ENCODE measurements at regions not wholly inside any gene's neighbourhood (a gene's known extent, or its start where the extent isn't known, plus 50 kb on each side); places are given as distances from the start of the nearest gene placed in this dataset.

- no peak for DNase-seq
- no peak for TF ChIP-seq CTCF (IDR thresholded peaks at IDR 0.05; ENCODE audit: partially characterized antibody, unreplicated experiment)
- peaks cover 2% of the 10 kb centered on the region for H3K9me3 Mint-ChIP-seq (ENCODE audit: unreplicated experiment)
These were observed 741.6 kb upstream of the CBLB start for GRCh38 chr3:106610362-106610959.

DNA sequence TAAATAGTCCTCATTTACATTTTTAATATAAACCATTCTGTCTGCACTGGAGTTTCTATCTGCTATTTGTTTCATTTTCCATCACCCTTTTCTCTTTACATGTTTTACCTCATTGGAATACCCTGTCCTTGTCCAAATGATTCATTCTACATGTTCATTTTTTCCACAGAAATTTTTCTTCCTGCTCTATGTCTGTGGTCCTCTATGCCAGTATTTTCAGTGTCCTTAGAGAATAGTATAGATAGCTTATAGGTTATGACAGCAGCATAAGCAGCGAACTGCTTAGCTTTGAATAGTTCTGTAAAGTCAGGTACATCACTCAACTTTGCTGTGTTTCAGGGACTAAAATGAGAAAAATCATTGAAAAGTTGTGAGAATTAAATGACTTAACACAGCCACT is 742.3 kb upstream of the CBLB start:
- Mint-ChIP-seq H3K4me1 (ENCODE audit: low read depth, unreplicated experiment) (peaks cover 13% of the 10 kb centered on the region), H3K36me3 (ENCODE audit: unreplicated experiment) (no peaks in the 10 kb centered on the region), H3K9me3 (ENCODE audit: unreplicated experiment) (no peaks in the 10 kb centered on the region), H3K4me3 (ENCODE audit: unreplicated experiment) (no peak overlapping the region), H3K27me3 (ENCODE audit: unreplicated experiment) (no peaks in the 10 kb centered on the region), H3K27ac (ENCODE audit: unreplicated experiment) (no peak overlapping the region)
- TF ChIP-seq CTCF (IDR thresholded peaks at IDR 0.05; ENCODE audit: partially characterized antibody, unreplicated experiment), result no peak
- no peak for DNase-seq

More at GRCh38 chr3:106610362-106610959, 741.6 kb upstream of the CBLB start:
- peaks cover 13% of the 10 kb centered on the region for H3K4me1 Mint-ChIP-seq (ENCODE audit: low read depth, unreplicated experiment)
- H3K4me3 Mint-ChIP-seq (ENCODE audit: unreplicated experiment), result no peak overlapping the region
- H3K27me3 Mint-ChIP-seq (ENCODE audit: unreplicated experiment), result no peaks in the 10 kb centered on the region
- H3K36me3 Mint-ChIP-seq (ENCODE audit: unreplicated experiment), result peaks cover 4% of the 10 kb centered on the region
- H3K27ac Mint-ChIP-seq (ENCODE audit: unreplicated experiment), result peak overlapping the region; percentile 10

DNA sequence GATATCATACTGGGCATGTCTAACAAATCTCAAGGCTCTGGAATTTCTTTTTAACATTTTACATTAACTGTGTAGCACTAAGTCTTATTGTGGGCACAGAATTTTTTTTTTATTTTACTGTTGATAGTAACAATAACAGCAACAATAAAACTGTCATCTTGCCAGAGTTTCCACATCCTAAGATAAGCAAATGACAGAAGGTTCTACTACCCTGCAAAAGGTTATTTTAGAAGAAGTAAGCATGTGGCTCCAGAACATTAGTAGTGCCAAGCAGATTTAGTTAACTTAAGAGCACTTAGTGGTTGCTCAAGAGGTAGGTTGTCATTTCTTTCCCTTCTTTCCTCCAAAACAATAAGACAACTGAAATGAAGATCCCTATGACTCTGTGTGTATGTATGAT is 743.0 kb upstream of the CBLB start:
- Mint-ChIP-seq H3K4me1 (ENCODE audit: low read depth, unreplicated experiment) (peaks cover 13% of the 10 kb centered on the region), H3K9me3 (ENCODE audit: unreplicated experiment) (no peaks in the 10 kb centered on the region), H3K27ac (ENCODE audit: unreplicated experiment) (no peak overlapping the region), H3K4me3 (ENCODE audit: unreplicated experiment) (no peak overlapping the region), H3K36me3 (ENCODE audit: unreplicated experiment) (no peaks in the 10 kb centered on the region), H3K27me3 (ENCODE audit: unreplicated experiment) (no peaks in the 10 kb centered on the region)
- no peak for TF ChIP-seq CTCF (IDR thresholded peaks at IDR 0.05; ENCODE audit: partially characterized antibody, unreplicated experiment)
- no peak for DNase-seq

DNA sequence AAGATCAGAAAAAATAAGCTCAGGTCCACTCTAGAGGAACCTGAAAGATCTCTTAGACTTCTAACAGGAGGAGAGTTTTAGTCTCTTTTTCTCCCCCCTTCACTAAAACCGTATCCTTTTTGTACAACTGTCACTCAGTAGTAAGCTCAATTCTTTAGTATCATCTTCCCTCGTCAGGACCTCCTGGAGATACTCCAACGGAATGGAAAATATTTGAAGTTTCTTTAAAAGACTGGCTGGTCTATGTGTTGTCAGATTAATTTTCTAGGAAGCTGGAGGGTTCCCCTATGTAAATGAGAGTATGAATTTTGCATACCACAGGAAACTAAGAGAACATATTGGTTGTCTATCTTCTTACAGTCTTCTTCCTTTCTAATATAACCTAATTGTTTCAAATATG is 747.7 kb upstream of the CBLB start:
- H3K4me3 Mint-ChIP-seq (ENCODE audit: unreplicated experiment), result no peak overlapping the region
- no peaks in the 10 kb centered on the region for H3K27me3 Mint-ChIP-seq (ENCODE audit: unreplicated experiment)
- H3K27ac Mint-ChIP-seq (ENCODE audit: unreplicated experiment), result no peak overlapping the region
- TF ChIP-seq CTCF (IDR thresholded peaks at IDR 0.05; ENCODE audit: partially characterized antibody, unreplicated experiment), result no peak
- H3K9me3 Mint-ChIP-seq (ENCODE audit: unreplicated experiment), result no peaks in the 10 kb centered on the region
- peaks cover 1% of the 10 kb centered on the region for H3K4me1 Mint-ChIP-seq (ENCODE audit: low read depth, unreplicated experiment)
- H3K36me3 Mint-ChIP-seq (ENCODE audit: unreplicated experiment), result no peaks in the 10 kb centered on the region
- DNase-seq, result no peak

GRCh38 chr3:106617276-106617675 is 748.5 kb upstream of the CBLB start:
- TF ChIP-seq CTCF (IDR thresholded peaks at IDR 0.05; ENCODE audit: partially characterized antibody, unreplicated experiment), result no peak
- no peaks in the 10 kb centered on the region for H3K36me3 Mint-ChIP-seq (ENCODE audit: unreplicated experiment)
- DNase-seq, result no peak
- no peak overlapping the region for H3K4me3 Mint-ChIP-seq (ENCODE audit: unreplicated experiment)
- H3K27ac Mint-ChIP-seq (ENCODE audit: unreplicated experiment), result no peak overlapping the region
- H3K9me3 Mint-ChIP-seq (ENCODE audit: unreplicated experiment), result no peaks in the 10 kb centered on the region
- no peaks in the 10 kb centered on the region for H3K4me1 Mint-ChIP-seq (ENCODE audit: low read depth, unreplicated experiment)
- no peaks in the 10 kb centered on the region for H3K27me3 Mint-ChIP-seq (ENCODE audit: unreplicated experiment)

All from glutamatergic neuron (in vitro differentiated cells).